ENCODE measurements at regions not wholly inside any gene's neighbourhood (a gene's known extent, or its start where the extent isn't known, plus 50 kb on each side); places are given as distances from the start of the nearest gene placed in this dataset.

GRCh38 chr5:24433555-24433954 is 211.2 kb downstream of the CDH10 start:
- no peak overlapping the region for H3K4me3 ChIP-seq (ENCODE audit: low read length)
- no peak for DNase-seq (ENCODE audit: low read depth)
- TF ChIP-seq CTCF (conservative IDR thresholded peaks at IDR 0.05; ENCODE audit: low read depth, low read length) = no peak

Data from retinal pigment epithelial cell (primary cell).